SU-DHL-6 (cell line): ENCODE measurements at regions not wholly inside any gene's neighbourhood (a gene's known extent, or its start where the extent isn't known, plus 50 kb on each side); places are given as distances from the start of the nearest gene placed in this dataset.
"Not testable (repeated sequence)": the region's sequence is repeated elsewhere in the genome, so short reads cannot be mapped to it uniquely, and the experiment has no call there.

Experiments used
- H2AFZ ChIP-seq: fragments of 200-600 bp; sonication (generic); 2 replicates; pipeline ENCODE4 v1.6.1; 2014; ENCODE audit warnings: low read depth, mild to moderate bottlenecking, moderate library complexity, mixed read lengths, antibody characterized with exemption, low read length; ENCODE audit not compliant: severe bottlenecking
- H3F3A ChIP-seq: fragments of 200-600 bp; shearing (Covaris generic); 2 replicates; pipeline ENCODE4 v1.6.0; 2016; ENCODE audit warnings: antibody characterized with exemption, mild to moderate bottlenecking; ENCODE audit not compliant: insufficient read depth
- H3K27ac ChIP-seq: fragments of 200-600 bp; sonication (generic); 2 replicates; pipeline ENCODE4 v1.5.1; 2016; ENCODE audit warnings: low read depth, mild to moderate bottlenecking, low read length, moderate library complexity, mixed read lengths
- H3K27me3 ChIP-seq: fragments of 200-600 bp; sonication (generic), shearing (Covaris generic); 2 replicates; pipeline ENCODE4 v1.6.0; 2014; ENCODE audit warnings: mild to moderate bottlenecking, low read length
- H3K36me3 ChIP-seq: fragments of 200-600 bp; sonication (generic); 2 replicates; pipeline ENCODE4 v1.6.1; 2014; ENCODE audit warnings: mild to moderate bottlenecking, low read length, mixed read lengths
- H3K4me2 ChIP-seq: fragments of 300-600, 200-600 bp; shearing (Covaris generic), sonication (generic); 2 replicates; pipeline ENCODE4 v1.6.0; 2014; ENCODE audit warnings: low read length, low read depth, mild to moderate bottlenecking; ENCODE audit not compliant: poor library complexity, severe bottlenecking
- H3K4me3 ChIP-seq: fragments of 200-600 bp; sonication (generic); 2 replicates; pipeline ENCODE4 v1.5.1; 2014; ENCODE audit warnings: antibody characterized with exemption, low read length, mild to moderate bottlenecking, mixed read lengths; ENCODE audit not compliant: insufficient read depth, poor library complexity, severe bottlenecking
- H3K79me2 ChIP-seq: fragments of 200-600 bp; sonication (generic); 2 replicates; pipeline ENCODE4 v1.6.1; 2014; ENCODE audit warnings: mild to moderate bottlenecking, low read length, moderate library complexity; ENCODE audit not compliant: insufficient read depth
- H3K9ac ChIP-seq: fragments of 200-600 bp; sonication (generic); 2 replicates; pipeline ENCODE4 v1.7.0; 2014; ENCODE audit warnings: mild to moderate bottlenecking, low read length
- H3K9me2 ChIP-seq: fragments of 200-600 bp; sonication (generic); replicated peaks from 2 replicates; pipeline ENCODE4 v1.6.1; 2014; ENCODE audit warnings: low read length; ENCODE audit not compliant: insufficient read depth
- H3K9me3 ChIP-seq: fragments of 200-600 bp; sonication (generic); 2 replicates; pipeline ENCODE4 v1.6.1; 2014; ENCODE audit warnings: low read length, mixed read lengths; ENCODE audit not compliant: insufficient read depth
- H4K20me1 ChIP-seq: fragments of 200-600 bp; sonication (generic); 2 replicates; pipeline ENCODE4 v1.6.1; 2014; ENCODE audit warnings: low read depth, mild to moderate bottlenecking, antibody characterized with exemption, low read length, moderate library complexity, mixed read lengths
- CTCF ChIP-seq: fragments of 200-600 bp; sonication (generic); IDR thresholded peaks from one replicate; pipeline ENCODE4 v1.5.1; 2017; ENCODE audit warnings: antibody characterized with exemption, mild to moderate bottlenecking, low read length, moderate library complexity; ENCODE audit not compliant: insufficient read depth, poor library complexity, severe bottlenecking
- EZH2phosphoT487 ChIP-seq: fragments of 200-600 bp; sonication (generic), shearing (Covaris generic); conservative IDR thresholded peaks from 2 replicates; pipeline ENCODE4 v1.6.1; 2018; ENCODE audit warnings: mild to moderate bottlenecking, antibody characterized with exemption, low read length, moderate library complexity, mixed read lengths

DNA sequence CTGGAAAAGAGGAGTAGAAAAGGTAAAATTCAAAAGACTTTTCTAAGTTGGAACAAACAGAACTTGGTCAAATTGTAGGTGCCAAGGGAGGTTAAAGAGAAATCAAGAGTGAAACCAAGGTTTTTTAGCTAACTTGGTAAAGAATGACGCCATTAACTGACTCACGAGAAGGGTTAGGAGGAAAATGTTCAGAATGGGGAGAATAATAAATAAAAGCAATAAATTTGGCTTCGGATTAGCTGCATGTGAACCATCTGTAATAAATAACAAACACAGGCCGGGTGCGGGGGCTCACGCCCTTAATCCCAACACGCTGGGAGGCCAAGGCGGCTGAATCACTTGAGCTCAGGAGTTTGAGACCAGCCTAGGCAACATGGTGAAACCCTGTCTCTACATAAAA lies 71.9 kb upstream of the SRRM3 start:
- Histone ChIP-seq H3K4me3 (no peak overlapping the region), H4K20me1 (no peaks in the 10 kb centered on the region), H3K9me2 (no peaks in the 10 kb centered on the region), H3K36me3 (no peaks in the 10 kb centered on the region), H3K9me3 (no peaks in the 10 kb centered on the region), H3K4me2 (no peak overlapping the region), H3K27ac (no peak overlapping the region), H3K27me3 (no peaks in the 10 kb centered on the region), H3K9ac (no peak overlapping the region), H3K79me2 (no peaks in the 10 kb centered on the region), H2AFZ (no peak overlapping the region), H3F3A (no peaks in the 10 kb centered on the region)
- TF ChIP-seq EZH2phosphoT487: no peak
- no peak for TF ChIP-seq CTCF

- H3F3A ChIP-seq, H3K4me3 ChIP-seq, H2AFZ ChIP-seq, H3K36me3 ChIP-seq, H3K79me2 ChIP-seq, H3K9me3 ChIP-seq, H3K4me2 ChIP-seq, H3K27ac ChIP-seq, H3K9ac ChIP-seq, H4K20me1 ChIP-seq, H3K27me3 ChIP-seq, H3K9me2 ChIP-seq: not testable (repeated sequence)
- TF ChIP-seq CTCF: peak; percentile 10
Observed at GRCh38 chr7:76130661-76131060, 71.0 kb upstream of the SRRM3 start.

DNA sequence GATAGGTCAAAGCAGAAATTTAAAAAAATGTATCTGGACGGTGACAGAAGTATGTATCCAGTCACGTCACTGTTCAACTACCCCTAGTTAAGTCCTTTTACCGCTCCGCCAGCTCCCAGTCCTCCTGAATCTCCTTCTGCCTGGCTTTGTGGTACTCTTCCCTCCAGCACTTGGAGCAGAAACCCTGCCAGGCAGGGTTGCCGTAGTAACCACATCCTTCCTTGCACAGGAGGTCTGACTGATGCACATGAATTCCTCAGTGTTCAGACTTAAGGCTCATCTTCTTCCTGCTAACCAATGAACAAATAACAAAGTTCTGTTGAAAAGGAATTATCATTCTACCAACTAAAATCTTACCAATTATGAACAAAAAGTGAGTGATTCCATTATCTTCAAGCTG lies 69.8 kb upstream of the SRRM3 start:
- not testable (repeated sequence) for H3K27ac ChIP-seq, H3K4me2 ChIP-seq, H3K27me3 ChIP-seq, H2AFZ ChIP-seq, H3K9me2 ChIP-seq, H3F3A ChIP-seq, H3K9ac ChIP-seq, H3K79me2 ChIP-seq, H3K9me3 ChIP-seq, H3K4me3 ChIP-seq, H3K36me3 ChIP-seq, H4K20me1 ChIP-seq

- Histone ChIP-seq H3K4me3 (no peak overlapping the region), H3F3A (no peaks in the 10 kb centered on the region), H3K27me3 (no peaks in the 10 kb centered on the region), H3K27ac (no peak overlapping the region), H2AFZ (no peak overlapping the region), H4K20me1 (no peaks in the 10 kb centered on the region), H3K79me2 (no peaks in the 10 kb centered on the region), H3K4me2 (no peak overlapping the region), H3K36me3 (no peaks in the 10 kb centered on the region), H3K9me3 (no peaks in the 10 kb centered on the region), H3K9ac (no peak overlapping the region), H3K9me2 (no peaks in the 10 kb centered on the region)
- no peak for TF ChIP-seq CTCF
- no peak for TF ChIP-seq EZH2phosphoT487
Observed at GRCh38 chr7:76133164-76133775, 68.4 kb upstream of the SRRM3 start.
